Natural killer cell treated with Interleukin-12 subunit alpha and Interleukin-12 subunit beta and Interleukin-15 and Interleukin-18, amount 100 ng/mL, for 72 hours (primary cell): ENCODE measurements at regions not wholly inside any gene's neighbourhood (a gene's known extent, or its start where the extent isn't known, plus 50 kb on each side); places are given as distances from the start of the nearest gene placed in this dataset.
"Not testable (repeated sequence)": the region's sequence is repeated elsewhere in the genome, so short reads cannot be mapped to it uniquely, and the experiment has no call there.

ENCODE experiments used
- ATAC-seq, 2 donors: fragments of 150-1000 bp; cut with Tn5 transposase in 1 of 2; sonication (Bioruptor Pico), chemical (Tn5 transposase) in 1 of 2; 2 replicates each; pipeline ENCODE4 v1.10.0; 2021
- DNase-seq: peaks from one replicate; pipeline ENCODE4 v3.0.0; 2022; ENCODE audit warnings: low spot score
- H3K27ac Mint-ChIP-seq, 2 donors: 1 replicate in 1 of 2; 2 replicates in 1 of 2; pipeline ENCODE4 v1.8.0; 2022; ENCODE audit warnings: mixed read lengths in 2 of 2, mild to moderate bottlenecking in 1 of 2, moderate library complexity in 1 of 2
- H3K27me3 Mint-ChIP-seq, 2 donors: 1 replicate in 1 of 2; 2 replicates in 1 of 2; pipeline ENCODE4 v1.8.0; 2022; ENCODE audit warnings: mixed read lengths in 2 of 2
- H3K36me3 Mint-ChIP-seq: one replicate; pipeline ENCODE4 v1.8.0; 2022; ENCODE audit warnings: mixed read lengths
- H3K4me1 Mint-ChIP-seq, 2 donors: 1 replicate in 1 of 2; 2 replicates in 1 of 2; pipeline ENCODE4 v1.8.0; 2022; ENCODE audit warnings: low read depth in 2 of 2, mixed read lengths in 2 of 2, mild to moderate bottlenecking in 1 of 2
- H3K4me3 Mint-ChIP-seq: one replicate; pipeline ENCODE4 v1.8.0; 2022; ENCODE audit warnings: mixed read lengths
- H3K9me3 Mint-ChIP-seq: 2 replicates; pipeline ENCODE4 v1.8.0; 2022; ENCODE audit warnings: mixed read lengths

DNA sequence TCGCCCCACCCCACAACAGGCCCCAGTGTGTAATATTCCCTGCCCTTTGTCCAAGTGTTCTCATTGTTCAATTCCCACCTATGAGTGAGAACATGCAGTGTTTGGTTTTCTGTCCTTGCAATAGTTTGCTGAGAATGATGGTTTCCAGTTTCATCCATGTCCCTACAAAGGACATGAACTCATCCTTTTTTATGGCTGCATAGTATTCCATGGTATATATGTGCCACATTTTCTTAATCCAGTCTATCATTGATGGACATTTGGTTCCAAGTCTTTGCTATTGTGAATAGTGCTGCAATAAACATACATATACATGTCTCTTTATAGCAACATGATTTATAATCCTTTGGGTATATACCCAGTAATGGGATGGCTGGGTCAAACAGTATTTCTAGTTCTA, 132.7 kb downstream of the SNX10 start:
- not testable (repeated sequence) for H3K36me3 Mint-ChIP-seq, H3K4me1 Mint-ChIP-seq, H3K27ac Mint-ChIP-seq

DNA sequence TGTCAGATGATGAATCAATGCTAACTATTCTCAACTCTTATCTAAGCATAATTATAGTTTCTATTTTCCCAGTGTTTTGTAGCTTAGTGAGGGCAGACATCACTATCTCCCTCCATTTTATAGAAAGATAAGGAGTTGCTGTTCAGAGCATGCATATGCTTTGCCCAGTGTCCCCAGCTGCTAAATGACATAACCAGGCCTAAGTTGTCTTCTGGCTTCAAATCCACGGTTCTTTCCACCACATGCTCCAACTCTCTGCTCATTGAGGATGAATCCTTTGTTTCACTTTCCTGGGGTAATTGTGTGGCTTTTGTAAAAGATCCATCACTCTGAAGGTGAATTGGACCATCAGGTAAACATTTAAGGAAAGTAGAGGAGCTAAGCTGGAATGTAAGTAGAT, 134.0 kb downstream of the SNX10 start:
- no peak overlapping the region for H3K4me3 Mint-ChIP-seq
- no peaks in the 10 kb centered on the region for H3K36me3 Mint-ChIP-seq
- no peaks in the 10 kb centered on the region for H3K4me1 Mint-ChIP-seq
- H3K27ac Mint-ChIP-seq = no peak overlapping the region
- ATAC-seq (no peak), DNase-seq (no peak)
- H3K9me3 Mint-ChIP-seq = no peaks in the 10 kb centered on the region
- peaks cover 18 to 20% of the 10 kb centered on the region in 2 donors for H3K27me3 Mint-ChIP-seq

More for the DNA sequence above, 132.7 kb downstream of the SNX10 start:
- not testable (repeated sequence) for DNase-seq, H3K9me3 Mint-ChIP-seq, ATAC-seq, H3K4me3 Mint-ChIP-seq
- H3K27me3 Mint-ChIP-seq = peaks cover 7 to 20% of the 10 kb centered on the region in 2 donors

DNA sequence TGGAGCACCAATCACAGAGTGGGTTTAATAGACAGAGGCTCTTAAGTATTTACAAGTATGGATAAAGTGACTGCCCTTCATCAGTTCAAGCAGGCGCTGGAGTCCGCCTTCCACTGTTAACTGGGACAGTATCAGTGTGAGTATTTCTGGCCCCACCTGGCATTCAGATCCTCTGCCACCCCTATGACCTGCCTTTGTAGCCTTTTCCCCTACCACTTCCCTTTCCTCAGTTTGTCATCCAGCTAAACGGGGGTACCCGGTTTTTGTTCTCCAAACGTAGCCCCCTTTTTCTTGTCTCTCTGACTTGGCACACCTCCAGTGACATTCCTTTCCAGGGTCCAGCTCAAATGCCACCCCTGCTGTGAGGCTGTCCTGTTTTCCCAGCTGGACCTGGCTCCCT, 134.4 kb downstream of the SNX10 start:
- DNase-seq (no peak), ATAC-seq (no peak)
- Mint-ChIP-seq H3K27ac (no peak overlapping the region), H3K9me3 (no peaks in the 10 kb centered on the region), H3K4me1 (no peaks in the 10 kb centered on the region), H3K27me3 (peaks cover 15 to 20% of the 10 kb centered on the region in 2 donors), H3K4me3 (no peak overlapping the region), H3K36me3 (no peaks in the 10 kb centered on the region)

GRCh38 chr7:26428571-26428970, 136.9 kb downstream of the SNX10 start:
- Mint-ChIP-seq H3K36me3 (no peaks in the 10 kb centered on the region), H3K4me1 (no peaks in the 10 kb centered on the region), H3K27me3 (peaks cover 16 to 24% of the 10 kb centered on the region in 2 donors), H3K4me3 (no peak overlapping the region), H3K27ac (no peak overlapping the region), H3K9me3 (no peaks in the 10 kb centered on the region)
- ATAC-seq (no peak), DNase-seq (no peak)

GRCh38 chr7:26429168-26429567, 137.5 kb downstream of the SNX10 start:
- no peaks in the 10 kb centered on the region for H3K9me3 Mint-ChIP-seq
- no peak for DNase-seq
- H3K27me3 Mint-ChIP-seq = peaks cover 20 to 29% of the 10 kb centered on the region in 2 donors
- no peak for ATAC-seq
- H3K36me3 Mint-ChIP-seq = no peaks in the 10 kb centered on the region
- H3K27ac Mint-ChIP-seq = no peak overlapping the region
- H3K4me1 Mint-ChIP-seq = no peaks in the 10 kb centered on the region
- no peak overlapping the region for H3K4me3 Mint-ChIP-seq

DNA sequence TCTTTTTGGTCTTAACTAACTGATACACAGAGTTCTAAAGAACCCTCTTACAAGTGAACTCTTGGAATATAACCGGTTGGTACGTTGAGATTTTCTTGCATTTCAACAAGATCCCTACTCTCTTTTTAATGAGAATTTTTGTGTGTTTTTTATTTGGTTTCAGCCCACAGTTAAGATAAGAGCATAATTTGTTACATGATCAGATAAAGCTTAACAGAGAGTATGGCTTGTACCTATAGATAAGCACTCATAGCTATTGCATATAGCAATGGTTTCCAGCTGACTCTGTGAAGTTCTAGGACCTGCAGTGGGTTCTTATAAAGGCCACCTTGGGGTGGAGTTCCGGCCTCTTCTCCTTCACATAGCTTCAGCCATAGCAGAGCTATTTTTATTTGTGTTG, 143.3 kb downstream of the SNX10 start:
- DNase-seq (no peak), ATAC-seq (no peak)
- H3K27ac Mint-ChIP-seq = no peak overlapping the region
- H3K4me1 Mint-ChIP-seq = no peaks in the 10 kb centered on the region
- H3K27me3 Mint-ChIP-seq = peaks cover 20 to 33% of the 10 kb centered on the region in 2 donors
- no peaks in the 10 kb centered on the region for H3K9me3 Mint-ChIP-seq
- H3K36me3 Mint-ChIP-seq = no peaks in the 10 kb centered on the region
- no peak overlapping the region for H3K4me3 Mint-ChIP-seq

GRCh38 chr7:26437003-26437532, 145.4 kb downstream of the SNX10 start:
- DNase-seq (no peak), ATAC-seq (no peak)
- Mint-ChIP-seq H3K9me3 (no peaks in the 10 kb centered on the region), H3K4me3 (no peak overlapping the region), H3K36me3 (no peaks in the 10 kb centered on the region), H3K27ac (no peak overlapping the region), H3K27me3 (peaks cover 18 to 26% of the 10 kb centered on the region in 2 donors), H3K4me1 (no peaks in the 10 kb centered on the region)

DNA sequence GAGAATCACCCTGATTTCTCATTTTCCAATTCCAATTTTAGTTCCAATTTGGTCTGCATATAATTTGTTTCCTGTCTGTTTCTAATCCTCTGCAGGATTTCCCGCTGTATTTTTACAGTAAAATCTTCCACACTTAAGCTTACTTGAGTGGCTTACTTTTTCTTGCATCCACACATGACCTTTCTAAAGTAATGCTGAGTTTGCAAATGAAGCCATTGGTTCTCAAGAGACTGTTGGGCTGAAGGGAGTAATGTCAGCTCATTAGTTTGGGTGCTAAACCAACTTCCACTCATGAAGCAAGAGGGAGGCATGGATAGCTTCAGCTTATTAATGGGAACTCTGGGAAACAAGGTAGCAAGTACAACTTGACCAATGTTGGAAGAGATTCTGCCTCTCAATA, 146.4 kb downstream of the SNX10 start:
- no peak for DNase-seq
- peaks cover 13 to 22% of the 10 kb centered on the region in 2 donors for H3K27me3 Mint-ChIP-seq
- ATAC-seq = no peak
- H3K9me3 Mint-ChIP-seq = no peaks in the 10 kb centered on the region
- no peaks in the 10 kb centered on the region for H3K4me1 Mint-ChIP-seq
- no peaks in the 10 kb centered on the region for H3K36me3 Mint-ChIP-seq
- H3K4me3 Mint-ChIP-seq = no peak overlapping the region
- no peak overlapping the region for H3K27ac Mint-ChIP-seq

DNA sequence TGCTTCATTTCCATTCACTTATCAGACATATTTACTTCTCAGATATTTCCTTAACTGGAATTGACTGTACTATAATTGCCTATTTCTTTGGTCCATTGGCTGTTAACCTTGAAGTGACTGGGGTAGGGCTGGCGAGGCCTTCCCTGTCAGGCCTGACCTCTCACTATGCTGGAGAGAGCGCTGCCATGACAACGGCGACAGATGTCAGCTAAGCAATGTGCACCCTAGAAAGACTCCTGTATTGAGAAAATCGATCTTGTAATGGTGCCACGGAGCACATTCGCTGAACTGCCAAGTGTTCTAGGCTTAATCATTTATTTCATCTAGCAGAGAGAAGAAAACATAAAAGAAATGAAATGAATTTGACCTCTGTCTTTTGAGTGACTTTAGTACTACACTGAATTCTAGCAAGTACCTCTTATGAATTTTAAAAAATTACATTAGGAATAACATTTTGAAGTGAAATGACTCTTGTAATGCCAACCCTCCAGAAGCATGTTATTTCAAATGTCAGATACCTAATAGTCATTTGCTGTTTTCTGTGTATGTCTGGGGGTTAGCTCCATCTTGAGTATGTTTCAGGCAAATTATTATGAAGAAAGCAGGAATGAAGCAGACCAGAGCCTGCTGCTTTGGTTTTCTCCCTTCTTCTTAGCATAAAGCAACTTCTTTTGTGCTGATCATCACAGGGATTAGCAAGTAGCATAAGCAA, 148.0 kb downstream of the SNX10 start:
- H3K4me3 Mint-ChIP-seq = no peak overlapping the region
- no peaks in the 10 kb centered on the region for H3K9me3 Mint-ChIP-seq

DNA sequence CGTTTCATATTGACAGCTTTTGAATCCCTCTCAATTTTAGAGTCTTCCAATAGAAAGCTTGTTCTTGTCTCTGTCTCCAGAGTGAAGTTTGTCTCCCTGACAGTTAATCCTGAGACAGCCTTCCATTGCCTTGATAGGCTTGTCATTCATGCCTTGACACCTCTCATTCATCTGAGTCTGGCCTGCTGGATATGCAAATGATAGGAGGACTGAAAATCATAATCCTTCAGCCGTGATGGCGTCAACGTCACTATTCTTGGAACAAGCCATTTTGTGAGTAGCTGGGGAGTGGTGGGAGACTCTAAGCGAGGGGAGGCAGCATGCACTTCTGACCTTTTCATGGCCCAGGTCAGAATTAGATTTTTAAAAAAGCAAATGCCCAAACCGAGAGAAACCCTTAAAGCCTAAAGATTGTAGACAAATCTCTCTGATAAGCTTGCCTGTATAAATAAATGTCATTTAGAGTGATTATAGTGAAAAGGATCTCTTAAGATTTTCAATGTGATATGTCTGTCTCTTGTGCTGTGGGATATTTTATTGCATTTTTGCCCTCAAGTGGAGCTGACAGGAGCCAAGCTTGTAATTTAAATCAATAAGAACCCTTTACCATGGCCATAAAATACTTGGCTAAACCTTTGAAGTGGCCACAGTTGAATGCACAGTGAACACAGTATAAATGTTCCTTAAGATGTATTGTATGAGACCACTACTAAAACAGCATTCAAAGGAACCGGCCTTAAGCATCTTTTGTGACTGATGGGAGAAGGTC, 148.8 kb downstream of the SNX10 start:
- DNase-seq (no peak), ATAC-seq (no peak)
- no peak overlapping the region for H3K27ac Mint-ChIP-seq
- peaks cover 7 to 9% of the 10 kb centered on the region in 2 donors for H3K27me3 Mint-ChIP-seq
- no peaks in the 10 kb centered on the region for H3K9me3 Mint-ChIP-seq
- no peak overlapping the region for H3K4me3 Mint-ChIP-seq
- H3K36me3 Mint-ChIP-seq = no peaks in the 10 kb centered on the region
- H3K4me1 Mint-ChIP-seq = no peaks in the 10 kb centered on the region

More for the DNA sequence above, 148.0 kb downstream of the SNX10 start:
- H3K27me3 Mint-ChIP-seq = peaks cover 9 to 12% of the 10 kb centered on the region in 2 donors
- ATAC-seq = no peak
- H3K27ac Mint-ChIP-seq = no peak overlapping the region
- no peaks in the 10 kb centered on the region for H3K36me3 Mint-ChIP-seq
- no peaks in the 10 kb centered on the region for H3K4me1 Mint-ChIP-seq
- DNase-seq = no peak

DNA sequence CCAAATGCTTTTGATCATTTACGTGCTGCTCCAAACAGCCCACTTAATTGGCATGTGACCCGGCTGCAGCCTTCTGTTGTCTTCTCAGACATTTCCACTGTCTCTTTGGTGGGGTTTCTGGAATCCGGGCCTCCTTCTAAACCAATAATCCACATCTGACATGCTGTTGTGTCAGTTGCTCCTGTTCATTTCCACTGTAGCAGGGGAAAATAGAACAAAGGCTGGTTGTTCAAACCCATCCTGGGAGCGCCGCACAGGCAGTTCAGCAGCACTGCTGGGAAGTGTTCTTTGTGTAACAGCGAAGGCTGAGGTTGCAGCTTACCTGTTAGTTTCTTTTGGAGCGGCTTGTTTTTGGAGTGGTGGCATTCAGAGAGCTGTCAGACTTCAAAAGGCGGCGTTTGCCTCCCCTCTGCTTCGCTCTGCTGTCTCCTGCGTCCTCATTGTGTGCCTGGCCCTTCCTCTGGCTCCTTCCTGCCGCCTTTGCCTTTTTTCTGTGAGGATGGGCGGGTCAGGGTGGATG, 149.4 kb downstream of the SNX10 start:
- ATAC-seq (no peak), DNase-seq (no peak)
- peaks cover 7% of the 10 kb centered on the region in 2 donors for H3K27me3 Mint-ChIP-seq
- no peak overlapping the region for H3K4me3 Mint-ChIP-seq
- no peak overlapping the region for H3K27ac Mint-ChIP-seq
- H3K4me1 Mint-ChIP-seq = no peaks in the 10 kb centered on the region
- H3K9me3 Mint-ChIP-seq = no peaks in the 10 kb centered on the region
- no peaks in the 10 kb centered on the region for H3K36me3 Mint-ChIP-seq

DNA sequence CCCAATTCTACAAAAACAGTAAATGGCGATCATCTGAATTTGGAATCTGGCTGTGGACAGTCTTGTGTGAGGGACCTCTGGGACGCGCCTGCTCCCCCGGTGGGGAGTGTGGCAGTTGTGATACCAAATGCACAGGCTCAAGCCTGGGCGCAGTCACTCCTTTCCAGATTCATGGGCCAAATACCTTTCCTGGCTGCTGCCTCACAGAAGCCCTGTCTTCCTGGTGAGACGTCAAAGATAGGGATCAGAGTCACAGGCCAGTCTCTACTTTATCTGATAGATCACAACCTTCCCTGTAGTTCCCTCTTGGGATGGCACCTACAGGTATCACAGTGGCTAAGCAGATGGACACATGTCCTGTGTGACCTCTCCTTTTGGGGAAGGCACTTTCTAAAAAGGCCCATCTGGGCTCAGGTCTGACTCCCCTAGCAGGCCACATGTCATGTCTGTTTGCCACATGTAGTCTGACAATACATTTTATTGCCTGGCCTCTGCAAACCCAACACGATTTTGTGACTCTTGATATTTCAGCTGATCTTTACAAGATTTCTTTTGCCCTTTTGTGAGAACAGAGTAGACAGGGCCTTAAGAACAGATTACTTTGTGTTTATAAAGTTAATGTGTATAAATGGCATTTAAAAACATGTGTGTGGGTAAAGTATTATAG, 150.1 kb downstream of the SNX10 start:
- Mint-ChIP-seq H3K27me3 (peaks cover 6 to 7% of the 10 kb centered on the region in 2 donors), H3K4me3 (no peak overlapping the region), H3K9me3 (no peaks in the 10 kb centered on the region), H3K4me1 (no peaks in the 10 kb centered on the region), H3K36me3 (no peaks in the 10 kb centered on the region), H3K27ac (no peak overlapping the region)
- ATAC-seq = no peak
- no peak for DNase-seq

- no peak overlapping the region for H3K27ac Mint-ChIP-seq
- no peak for DNase-seq
- H3K36me3 Mint-ChIP-seq = no peaks in the 10 kb centered on the region
- H3K27me3 Mint-ChIP-seq = peaks cover 3 to 6% of the 10 kb centered on the region in 2 donors
- ATAC-seq = no peak
- no peak overlapping the region for H3K4me3 Mint-ChIP-seq
- H3K4me1 Mint-ChIP-seq = no peaks in the 10 kb centered on the region
- no peaks in the 10 kb centered on the region for H3K9me3 Mint-ChIP-seq
These were observed 151.3 kb downstream of the SNX10 start for GRCh38 chr7:26443006-26443405.

DNA sequence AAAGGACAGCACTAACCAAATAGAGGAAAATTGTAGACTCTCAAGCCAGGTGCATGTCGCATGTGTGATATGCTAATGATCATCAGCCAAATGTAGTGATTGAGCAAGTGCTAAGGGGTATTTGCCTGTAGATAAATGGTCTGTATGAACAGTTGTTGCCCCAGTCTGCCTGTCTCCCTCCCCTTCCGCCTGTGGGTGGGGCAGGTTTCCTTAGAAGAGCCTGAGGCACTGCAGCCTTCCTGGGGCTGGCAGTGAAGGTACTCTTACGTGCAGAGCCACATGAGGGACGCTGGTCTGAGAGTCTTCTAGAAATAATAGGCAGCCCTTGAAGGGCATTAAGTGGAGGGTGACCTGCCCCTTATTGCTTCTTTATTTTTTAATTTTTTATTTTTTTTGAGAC, 152.1 kb downstream of the SNX10 start:
- ATAC-seq = no peak
- Mint-ChIP-seq H3K4me1 (no peaks in the 10 kb centered on the region), H3K27me3 (peaks cover 9 to 13% of the 10 kb centered on the region in 2 donors), H3K27ac (no peak overlapping the region), H3K4me3 (no peak overlapping the region), H3K9me3 (no peaks in the 10 kb centered on the region), H3K36me3 (no peaks in the 10 kb centered on the region)
- no peak for DNase-seq
